Fibroblast of skin of left quadriceps (primary cell): ENCODE measurements at regions not wholly inside any gene's neighbourhood (a gene's known extent, or its start where the extent isn't known, plus 50 kb on each side); places are given as distances from the start of the nearest gene placed in this dataset.

Source experiments
- DNase-seq, 2 experiments: peaks; one replicate each; pipeline ENCODE4 v3.0.0-alpha.2; 2013; ENCODE audit warnings: low read depth in 2 of 2

DNA sequence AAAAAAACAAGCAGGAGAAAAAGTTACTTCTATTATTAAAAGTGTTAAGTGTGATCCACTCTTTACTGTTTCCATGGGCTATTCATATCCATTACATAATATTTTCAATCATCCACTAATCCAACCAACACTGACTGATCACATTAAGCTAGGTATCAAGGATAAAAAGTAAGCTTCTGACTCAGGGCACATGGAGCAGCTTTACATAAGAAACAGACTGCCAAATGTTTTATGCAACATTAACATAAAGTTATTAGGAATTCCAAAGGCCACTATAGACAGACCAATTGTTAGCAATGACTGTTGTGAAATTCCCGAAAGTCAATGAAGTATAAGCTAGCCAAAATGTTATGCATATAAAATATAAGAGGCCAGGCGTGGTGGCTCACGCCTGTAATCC, 277.6 kb downstream of the ZEB2 start:
- no peak for DNase-seq

DNA sequence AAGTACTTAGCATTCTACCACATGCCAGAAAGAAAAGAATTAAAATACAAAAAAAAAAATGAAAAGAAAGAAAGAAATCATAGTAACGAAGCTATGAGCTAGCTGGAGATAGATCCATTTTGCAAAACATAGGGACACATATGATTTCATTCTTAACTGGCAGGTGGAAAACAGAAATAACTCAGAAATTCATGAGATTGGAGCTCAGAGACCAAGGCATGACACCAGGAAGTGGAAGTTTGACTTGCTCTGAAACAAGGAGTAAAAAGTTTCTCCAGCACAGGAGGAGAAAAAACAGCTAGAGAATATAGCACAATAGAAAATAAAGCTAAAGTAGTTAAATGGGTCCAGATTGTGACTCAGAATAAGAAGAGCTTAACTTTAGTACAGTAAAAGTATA, 278.1 kb downstream of the ZEB2 start:
- DNase-seq: no peak

DNA sequence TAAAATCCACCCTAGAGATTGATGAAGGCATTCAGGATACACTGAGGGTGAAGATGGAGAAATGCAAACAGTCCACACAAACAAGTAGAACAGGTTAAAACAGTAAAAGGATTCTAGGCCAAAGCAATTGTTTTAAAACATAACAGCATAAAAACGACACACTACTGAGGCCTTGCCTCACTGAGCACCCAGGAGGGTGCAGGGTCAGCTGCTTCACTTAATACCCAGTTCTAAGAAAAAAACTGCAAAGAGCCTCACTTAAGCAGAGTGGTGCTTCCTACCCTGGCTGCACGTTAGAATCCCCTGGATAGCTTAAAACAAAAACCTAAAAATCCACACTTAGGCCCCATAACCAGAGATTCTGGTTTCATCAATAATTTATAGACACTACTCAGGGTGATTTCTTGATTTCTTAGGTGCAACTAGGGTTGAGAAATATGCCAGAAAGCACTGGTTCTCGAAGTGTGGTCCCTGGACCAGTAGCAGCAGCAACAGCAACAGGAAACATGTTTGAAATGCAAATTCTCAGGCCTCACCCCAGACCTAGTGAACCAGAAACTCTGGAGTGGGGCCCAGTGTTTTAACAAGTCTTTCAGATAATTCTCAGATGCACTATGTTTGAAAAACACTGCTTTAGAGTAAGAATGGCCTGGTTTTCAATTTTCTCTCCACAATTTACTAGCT, 279.1 kb downstream of the ZEB2 start:
- no peak for DNase-seq

DNA sequence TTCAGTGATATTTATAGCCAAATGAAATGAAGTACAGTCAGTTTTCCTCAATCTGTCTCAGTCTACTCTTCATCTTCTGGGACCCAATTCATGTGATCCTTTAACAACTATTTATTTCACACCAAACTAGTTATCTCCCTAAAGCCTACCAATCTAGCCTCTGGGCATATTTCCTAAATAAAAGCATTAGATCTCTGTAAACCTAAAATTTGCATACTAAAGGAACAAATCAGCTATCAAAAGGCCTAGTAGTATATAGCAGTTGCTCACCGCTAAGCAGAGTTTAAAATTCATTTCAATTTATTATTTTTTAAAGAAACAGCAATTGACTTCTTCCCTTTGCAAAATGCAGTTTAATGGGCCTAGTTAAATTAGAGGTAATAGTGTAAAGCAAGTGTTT, 280.2 kb downstream of the ZEB2 start:
- no peak for DNase-seq

DNA sequence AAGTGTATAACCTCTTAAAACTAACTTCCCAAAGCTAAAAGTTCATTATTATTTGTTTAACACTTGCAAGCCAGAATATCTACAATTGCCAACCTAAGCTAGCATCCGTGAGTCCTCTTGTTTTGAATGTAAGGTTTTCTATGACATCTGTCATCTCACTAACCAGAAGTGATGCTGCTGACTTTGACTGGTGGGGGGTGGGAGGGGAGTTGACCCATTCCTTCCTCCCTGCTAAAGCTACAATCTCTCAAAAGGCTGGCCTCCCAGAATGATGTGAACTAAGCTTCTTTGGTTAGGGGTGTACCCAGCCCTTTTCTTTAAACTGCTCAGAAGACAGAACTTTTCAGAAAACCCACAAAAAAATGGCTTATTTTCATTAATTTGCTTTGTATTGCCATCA, 280.6 kb downstream of the ZEB2 start:
- no peak for DNase-seq

DNA sequence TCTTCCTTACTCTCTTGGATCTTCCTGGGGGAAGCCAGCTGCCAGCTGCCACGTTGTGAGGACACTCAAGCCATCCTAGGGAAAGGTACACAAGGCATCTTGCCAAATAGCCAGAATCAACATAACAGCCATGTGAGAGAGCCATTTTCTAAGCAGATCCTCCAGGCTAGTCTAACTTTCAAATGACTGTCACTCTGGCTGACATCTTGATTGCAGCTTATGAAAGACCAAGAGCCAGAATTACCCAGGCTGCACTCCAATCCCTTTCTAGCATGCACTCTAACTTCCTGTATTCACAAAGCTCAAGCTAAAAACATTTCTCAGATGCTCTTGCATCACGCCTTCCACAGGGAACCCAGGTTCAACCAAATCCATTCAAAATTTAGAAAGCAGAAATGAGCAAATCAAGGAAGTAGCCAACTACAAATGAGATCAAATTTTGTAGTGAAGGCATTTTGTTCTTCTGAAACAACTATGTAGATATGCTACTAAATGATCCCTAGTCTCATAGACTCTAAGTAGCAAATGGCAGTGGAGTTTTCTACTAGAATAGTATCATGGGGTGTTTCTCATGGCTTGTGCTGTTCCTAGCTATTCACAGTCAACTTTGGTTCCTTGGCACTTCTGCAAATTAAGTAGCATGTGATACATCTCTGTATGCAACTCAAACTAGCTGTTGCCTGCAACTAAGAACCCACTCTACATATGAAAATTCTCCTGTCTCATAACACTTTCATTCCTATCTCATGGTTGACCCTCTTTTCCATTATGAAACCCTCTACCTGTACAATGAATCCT, 281.9 kb downstream of the ZEB2 start:
- no peak for DNase-seq

DNA sequence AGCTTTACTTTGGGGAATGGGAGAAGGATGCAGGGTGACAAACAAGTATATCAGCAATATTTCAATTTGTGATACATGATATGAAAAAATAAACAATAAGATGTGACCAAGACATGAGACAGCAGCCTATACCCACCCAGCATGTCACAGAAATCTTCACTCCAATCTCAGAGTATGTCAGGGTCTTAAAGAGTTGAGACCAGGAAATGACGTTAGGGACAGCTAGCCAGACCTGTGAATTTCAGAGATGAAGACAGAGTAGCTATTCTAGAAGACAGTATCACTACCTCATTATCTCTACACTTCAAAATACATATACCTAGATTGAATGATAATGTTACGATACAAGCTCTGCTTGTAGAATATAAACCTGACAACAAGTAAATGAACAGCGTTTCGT, 282.8 kb downstream of the ZEB2 start:
- no peak for DNase-seq

DNA sequence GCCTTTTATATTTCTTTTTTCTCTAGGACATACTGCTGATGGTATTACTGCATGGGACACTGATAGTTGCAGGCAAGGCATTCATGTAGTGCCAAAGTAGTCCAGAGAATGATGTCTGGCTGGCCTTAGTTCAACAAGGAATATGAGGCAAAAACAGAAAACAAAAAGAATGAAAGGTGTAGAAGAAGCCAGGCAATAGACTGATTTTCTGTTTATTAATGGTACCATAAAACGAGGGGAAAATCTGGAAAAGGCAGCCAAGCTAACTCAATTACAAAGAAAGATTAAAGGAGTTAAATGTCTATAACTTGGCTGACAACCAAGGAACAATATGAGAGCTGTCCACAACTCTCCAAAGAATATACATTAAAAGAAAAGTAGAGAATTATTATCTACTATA, 284.9 kb downstream of the ZEB2 start:
- no peak for DNase-seq

DNA sequence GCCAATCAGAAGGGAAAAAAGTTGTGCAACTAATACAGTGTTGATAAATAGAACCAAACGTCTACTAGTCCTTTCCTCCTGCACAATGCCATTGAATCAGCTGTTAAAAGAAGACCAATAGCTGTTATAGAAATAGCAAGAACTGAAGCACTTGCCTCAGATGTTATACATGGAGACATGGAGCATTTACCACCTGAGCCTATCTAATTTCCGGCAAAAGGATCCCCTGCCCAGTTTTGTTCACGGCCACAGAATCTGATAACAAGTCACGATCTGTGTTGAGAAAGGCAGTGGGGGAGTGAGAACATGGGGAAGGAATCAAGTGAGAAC, 285.4 kb downstream of the ZEB2 start:
- DNase-seq: no peak

DNA sequence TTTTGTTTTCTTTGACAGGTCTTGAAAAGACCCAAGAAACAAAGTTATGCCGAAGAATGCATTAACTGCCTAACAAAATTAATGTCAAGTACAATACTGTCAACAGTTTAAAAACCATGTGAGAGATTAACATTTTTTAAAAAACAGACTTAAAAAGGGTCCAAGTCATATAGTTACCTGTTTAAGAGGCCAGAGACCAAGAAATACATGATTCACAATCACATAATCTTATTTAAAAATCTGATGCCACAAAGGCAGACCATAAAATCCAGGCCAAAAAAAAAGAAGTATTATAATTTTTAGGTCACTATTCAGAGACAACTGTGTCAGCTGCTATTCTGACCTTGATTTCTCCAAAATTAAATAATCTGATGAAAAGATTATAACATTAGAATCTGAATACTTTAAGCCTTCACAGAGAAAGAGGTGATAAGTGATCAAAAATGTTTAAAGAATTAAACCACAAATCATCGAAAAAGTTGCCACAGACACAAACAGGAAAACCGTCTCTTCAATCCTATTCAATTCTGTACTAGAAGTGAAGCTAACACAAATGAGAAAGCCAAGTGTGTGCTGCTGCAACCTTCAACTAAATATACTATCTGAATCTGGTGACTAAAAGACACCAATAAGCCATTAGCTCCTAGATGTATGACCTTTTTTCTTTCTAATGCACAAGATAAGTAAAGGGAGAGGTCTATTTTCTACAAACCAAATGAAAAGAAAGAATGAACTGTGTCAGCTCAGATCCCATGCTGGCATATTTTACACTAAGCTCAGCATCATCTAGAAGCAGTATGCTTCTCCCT, 286.0 kb downstream of the ZEB2 start:
- DNase-seq: no peak

DNA sequence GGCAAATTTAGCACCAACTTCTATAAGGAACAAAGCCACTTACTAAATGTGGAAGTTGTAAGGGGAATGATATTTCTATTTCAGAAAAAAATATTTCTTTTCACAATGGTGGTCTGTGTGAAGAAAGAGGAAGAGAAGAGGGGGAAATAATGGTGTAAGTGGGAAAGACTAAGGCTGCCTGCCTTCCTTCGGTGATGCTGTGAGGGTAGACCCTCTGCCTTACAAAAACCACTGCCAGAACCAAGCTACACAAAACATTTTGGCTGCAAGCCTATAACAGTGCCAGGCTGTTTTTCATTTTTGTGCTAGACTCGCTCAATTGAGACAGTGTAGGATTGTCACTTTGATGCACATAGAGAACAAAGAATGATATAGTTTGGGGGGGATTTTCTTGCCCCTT, 286.6 kb downstream of the ZEB2 start:
- DNase-seq: no peak

DNA sequence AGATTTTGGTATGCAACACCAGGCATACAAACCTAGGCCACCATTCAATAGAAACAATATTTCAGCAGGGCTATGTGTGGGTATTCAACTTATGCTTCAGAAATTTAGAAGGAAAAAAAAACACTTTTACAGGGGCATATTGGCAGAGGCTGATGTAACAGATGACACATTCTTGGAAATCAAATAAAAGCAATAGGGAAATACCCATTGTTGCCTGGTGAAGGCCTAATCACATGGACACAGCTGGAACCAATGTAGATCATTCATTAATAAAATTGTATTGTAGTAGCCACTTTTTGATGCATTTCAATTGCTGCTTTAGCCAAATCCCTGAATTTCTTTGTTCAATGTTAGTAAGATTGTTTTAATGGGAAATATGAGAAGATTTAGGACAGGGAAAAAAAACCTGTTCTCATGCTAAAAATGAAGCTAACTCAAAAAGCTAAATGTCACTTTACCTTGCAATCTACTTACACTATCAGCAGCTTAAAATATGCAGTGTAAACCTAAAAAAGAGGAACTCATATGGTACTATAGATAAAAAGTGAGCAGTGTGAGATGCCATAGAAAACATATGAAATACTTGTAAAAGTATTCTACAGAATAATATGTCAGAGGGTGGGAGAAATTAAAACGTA, 289.4 kb downstream of the ZEB2 start:
- peak; percentile 2 to 11 for DNase-seq

DNA sequence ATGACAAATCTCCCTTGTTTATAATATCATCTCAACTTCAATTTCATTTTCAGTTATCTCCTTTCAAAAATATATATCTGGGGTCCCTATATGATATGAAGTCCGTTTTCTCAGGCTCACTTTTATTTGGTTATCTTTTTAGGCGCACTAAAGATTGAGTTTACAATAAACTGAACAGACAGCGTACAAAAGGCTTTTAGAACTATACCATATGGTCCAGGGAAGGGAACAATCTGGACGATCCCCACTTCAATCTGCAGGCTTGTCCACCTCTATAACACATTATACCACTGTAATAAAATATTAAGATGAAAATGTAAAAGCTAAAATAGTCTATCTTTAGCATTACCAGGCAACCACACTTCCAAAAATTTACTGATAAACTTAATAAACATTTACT, 289.9 kb downstream of the ZEB2 start:
- no peak for DNase-seq

DNA sequence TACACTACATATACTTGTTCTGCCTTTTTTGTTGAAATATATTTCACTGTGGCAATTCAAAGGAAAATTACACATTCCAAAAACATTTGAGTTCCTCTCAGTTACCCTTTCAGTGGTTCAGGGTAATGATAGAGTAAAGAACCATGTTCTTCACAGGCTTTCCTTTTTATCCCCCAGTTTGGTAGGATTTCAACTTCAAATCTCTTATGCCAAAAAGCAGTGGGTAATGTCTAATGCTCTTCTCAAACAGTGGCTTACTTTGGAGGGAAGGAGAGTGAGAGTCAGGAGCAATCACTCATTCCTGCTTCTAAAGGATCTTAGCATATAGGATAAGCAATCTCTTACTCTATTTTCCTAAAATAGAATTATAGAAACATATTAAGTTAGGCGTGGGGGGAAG, 290.6 kb downstream of the ZEB2 start:
- no peak for DNase-seq

DNA sequence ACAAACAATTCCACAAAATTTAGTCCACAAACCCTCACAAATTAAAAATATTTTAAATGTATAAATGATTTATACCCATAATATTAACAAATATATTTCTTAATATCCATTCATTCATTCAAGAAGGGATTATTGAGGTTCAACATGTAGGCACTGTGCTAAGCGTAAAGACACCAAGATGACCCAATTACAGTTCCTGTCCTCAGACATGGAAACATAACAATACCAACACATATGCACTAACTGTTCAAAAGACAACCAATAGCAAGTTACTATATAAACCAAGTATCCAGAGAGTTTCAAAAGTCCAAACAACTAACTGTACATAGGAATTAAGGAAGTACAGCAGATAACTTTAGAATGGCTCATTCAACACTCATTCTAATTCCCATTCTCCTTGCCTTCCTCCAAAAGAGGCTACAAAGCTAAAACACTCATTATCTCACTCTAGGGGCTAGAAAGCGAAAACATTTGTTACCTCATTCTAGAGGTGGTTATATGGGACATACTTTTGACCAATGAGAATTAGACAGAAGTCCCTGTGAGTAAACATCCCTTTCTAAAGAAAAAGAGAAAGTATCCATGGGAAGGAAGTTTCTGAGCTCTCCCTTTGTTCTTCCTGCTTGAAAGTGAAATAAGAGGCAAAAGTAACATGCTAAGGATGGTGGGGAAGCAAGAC, 292.4 kb downstream of the ZEB2 start:
- no peak for DNase-seq

DNA sequence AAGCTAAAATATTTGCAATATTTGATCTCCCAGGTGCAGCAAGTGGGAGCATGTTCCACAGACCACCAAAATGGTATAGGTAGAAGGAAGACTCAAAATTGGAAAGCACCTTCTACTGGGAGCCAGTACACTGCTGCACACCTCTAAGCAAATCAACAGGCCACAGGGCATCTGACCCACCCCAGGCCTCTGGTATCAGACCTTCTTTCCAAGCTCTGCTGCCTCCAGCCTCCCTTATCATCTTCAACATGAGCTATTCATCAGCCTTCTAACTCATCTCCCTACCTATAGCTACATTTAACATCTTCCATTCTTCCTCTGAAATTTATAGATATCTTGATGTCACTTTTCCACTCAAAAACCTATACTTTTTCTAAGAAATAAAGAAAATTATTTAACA, 294.8 kb downstream of the ZEB2 start:
- no peak for DNase-seq

DNA sequence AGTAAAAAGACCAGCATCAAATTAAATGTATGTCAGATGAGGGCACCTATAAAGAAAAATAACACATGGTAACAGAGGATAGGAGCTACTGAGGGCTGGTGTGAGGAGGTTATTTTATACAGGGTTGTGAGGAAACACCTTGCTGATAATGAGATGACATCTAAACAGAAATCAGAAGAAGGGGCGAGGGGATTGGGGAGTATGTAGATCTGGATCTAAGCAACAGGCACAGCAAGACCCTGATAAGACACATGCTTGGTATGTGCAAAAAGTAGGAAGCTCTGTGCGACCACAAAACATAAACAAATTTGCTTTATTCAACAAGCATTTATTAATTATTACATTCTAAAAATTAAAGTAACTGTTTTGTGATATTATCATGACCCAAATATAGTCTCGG, 295.4 kb downstream of the ZEB2 start:
- no peak for DNase-seq

DNA sequence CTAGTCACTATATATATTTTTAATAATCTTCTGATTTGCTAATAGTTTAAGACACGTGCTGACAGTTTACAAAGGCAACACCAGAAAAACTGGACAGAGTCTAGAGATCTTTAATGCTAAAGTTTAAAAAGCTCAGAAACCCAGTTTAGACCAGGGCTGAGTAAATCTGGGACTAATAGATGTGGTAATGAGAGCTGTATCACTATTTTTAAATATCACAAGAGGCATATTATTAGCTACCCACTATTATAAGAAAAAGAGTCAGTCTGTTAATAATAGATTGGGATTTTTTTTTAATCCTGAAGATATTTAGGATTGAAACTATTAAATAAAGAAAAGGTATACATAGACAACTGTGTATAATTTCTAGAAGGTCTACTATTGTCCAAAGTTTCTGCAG, 299.9 kb downstream of the ZEB2 start:
- DNase-seq: no peak

DNA sequence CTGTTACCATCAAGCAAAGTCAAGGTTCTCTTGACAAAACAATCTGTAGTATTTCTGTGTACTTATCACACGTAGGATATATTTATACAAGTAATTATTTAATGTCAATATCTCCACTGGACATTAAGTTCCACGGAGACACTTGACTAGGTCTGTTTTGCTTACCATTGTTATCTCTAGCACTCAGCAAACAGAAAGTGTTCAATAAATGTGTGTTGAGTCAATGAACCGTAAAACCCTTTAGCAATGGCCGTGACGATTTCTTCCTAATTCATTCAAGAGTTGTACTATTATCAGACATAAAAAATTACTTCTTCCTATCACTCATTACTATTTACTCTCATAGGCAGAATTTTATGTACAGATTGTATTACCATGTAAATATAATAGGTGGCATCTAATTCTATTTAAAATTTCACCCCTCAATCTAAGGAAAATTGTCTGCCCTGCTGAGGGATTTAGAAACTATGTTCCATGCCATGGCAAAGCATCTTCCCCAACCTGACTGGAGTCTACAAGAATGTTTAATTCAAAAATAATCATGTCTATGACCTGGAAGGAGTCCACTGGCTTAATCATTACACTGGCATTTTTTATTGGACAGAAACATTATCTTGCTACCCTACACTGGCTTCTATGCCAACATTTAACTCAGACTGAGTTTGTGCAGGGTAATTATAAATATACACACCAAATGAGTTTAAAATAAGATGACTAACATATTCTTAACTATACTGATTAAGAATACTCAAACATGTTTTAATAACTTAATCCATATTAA, 301.9 kb downstream of the ZEB2 start:
- DNase-seq: no peak

DNA sequence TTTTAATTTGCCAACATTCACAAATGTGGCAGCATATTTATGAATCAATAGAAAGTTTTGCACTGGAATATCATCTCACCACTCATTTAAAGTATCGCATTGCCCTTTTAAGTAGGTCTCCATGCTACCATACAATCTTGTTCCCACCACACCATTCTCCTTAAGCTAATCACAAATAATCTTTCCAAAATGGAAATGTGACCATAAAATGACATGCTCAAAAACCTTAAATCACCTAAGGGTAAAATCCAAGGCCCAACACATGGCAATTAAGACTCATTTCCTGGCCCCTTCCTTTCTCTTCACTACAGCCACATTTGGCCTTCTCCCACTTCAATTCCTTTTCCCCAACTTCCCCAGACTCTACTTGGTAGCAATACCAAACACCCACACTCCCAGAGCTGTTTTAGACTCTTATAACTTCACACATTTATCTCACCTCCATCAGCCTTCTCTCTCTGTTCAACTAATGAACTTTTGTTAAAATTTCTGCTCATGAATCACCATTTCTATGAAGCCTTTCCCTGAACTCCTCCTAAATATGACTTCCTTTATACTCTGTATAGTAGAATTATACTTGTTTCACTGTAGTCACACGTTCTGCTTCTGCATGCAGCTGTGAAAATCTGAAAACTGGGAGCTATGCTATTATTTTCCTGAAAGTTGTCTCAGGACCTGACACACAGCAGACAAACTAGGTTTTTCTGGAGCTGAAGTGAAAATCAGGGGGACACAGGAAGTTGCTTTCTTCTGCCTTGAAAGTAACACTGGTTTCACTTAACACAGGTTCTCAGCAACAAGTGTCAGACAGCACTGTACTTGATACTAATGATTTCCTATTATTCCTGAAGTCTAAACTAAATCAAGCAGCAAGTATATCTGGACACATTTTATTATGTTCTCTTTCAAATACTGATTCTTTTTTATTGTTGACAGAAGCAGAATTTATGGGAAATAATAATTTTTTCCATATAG, 303.9 kb downstream of the ZEB2 start:
- no peak for DNase-seq
